ENCODE measurements at regions not wholly inside any gene's neighbourhood (a gene's known extent, or its start where the extent isn't known, plus 50 kb on each side); places are given as distances from the start of the nearest gene placed in this dataset.

GRCh38 chr10:108130575-108130974, 966.1 kb upstream of the SORCS1 start:
- no peak for TF ChIP-seq CTCF (IDR thresholded peaks at IDR 0.05)

- no peak for TF ChIP-seq CTCF (IDR thresholded peaks at IDR 0.05)
Observed at GRCh38 chr10:108112218-108112617, 947.7 kb upstream of the SORCS1 start.

- TF ChIP-seq CTCF (IDR thresholded peaks at IDR 0.05), result no peak
Observed at GRCh38 chr10:108104551-108105156, 940.1 kb upstream of the SORCS1 start.

GRCh38 chr10:108097258-108097657, 932.8 kb upstream of the SORCS1 start:
- no peak for TF ChIP-seq CTCF (IDR thresholded peaks at IDR 0.05)

- TF ChIP-seq CTCF (IDR thresholded peaks at IDR 0.05), result no peak
Observed at GRCh38 chr10:108095932-108096925, 931.7 kb upstream of the SORCS1 start.

GRCh38 chr10:108090476-108091215, 926.1 kb upstream of the SORCS1 start:
- TF ChIP-seq CTCF (IDR thresholded peaks at IDR 0.05), result no peak

GRCh38 chr10:108086502-108086901, 922.0 kb upstream of the SORCS1 start:
- no peak for TF ChIP-seq CTCF (IDR thresholded peaks at IDR 0.05)
